GM12878 (cell line): ENCODE measurements at regions not wholly inside any gene's neighbourhood (a gene's known extent, or its start where the extent isn't known, plus 50 kb on each side); places are given as distances from the start of the nearest gene placed in this dataset.

Source experiments
- CBX5 ChIP-seq: sonication (generic); IDR thresholded peaks from 2 replicates; pipeline ENCODE4 v1.6.1; 2016; ENCODE audit warnings: low read depth, moderate library complexity, mild to moderate bottlenecking, inconsistent platforms
- CEBPB ChIP-seq, 2 experiments: fragments of 150-350 bp in 1 of 2; IDR thresholded peaks; 2 replicates each; pipeline ENCODE4 v1.6.1; 2012 to 2014; ENCODE audit warnings: low read depth in 2 of 2, low read length in 2 of 2, borderline replicate concordance in 1 of 2, inconsistent platforms in 1 of 2
- CHD2 ChIP-seq: IDR thresholded peaks from 2 replicates; pipeline ENCODE4 v1.6.1; 2011; ENCODE audit warnings: low read depth, low read length, improper control_type of control experiment, borderline replicate concordance
- CTCF ChIP-seq, 3 experiments: IDR thresholded peaks in 2 of 3; conservative IDR thresholded peaks in 1 of 3; 2 replicates each; pipeline ENCODE4 v1.5.1; 2011; ENCODE audit warnings: low read depth in 3 of 3, low read length in 3 of 3, mild to moderate bottlenecking in 3 of 3, control low read depth in 2 of 3, moderate library complexity in 2 of 3, inconsistent platforms in 1 of 3, mixed read lengths in 1 of 3; ENCODE audit not compliant: control insufficient read depth in 2 of 3, insufficient read depth in 1 of 3; ENCODE audit errors: extremely low read depth in 1 of 3
- FOXM1 ChIP-seq: IDR thresholded peaks from 2 replicates; pipeline ENCODE4 v1.6.1; 2012; ENCODE audit warnings: low read depth, mild to moderate bottlenecking, inconsistent platforms, low read length, moderate library complexity
- GABPA ChIP-seq: IDR thresholded peaks from 2 replicates; pipeline ENCODE4 v1.6.1; 2014; ENCODE audit warnings: antibody characterized with exemption, low read depth, mild to moderate bottlenecking, inconsistent platforms
- GATAD2B ChIP-seq: fragments of 450-650 bp; conservative IDR thresholded peaks from 2 replicates; pipeline ENCODE4 v1.6.1; 2017; ENCODE audit warnings: low read depth, mild to moderate bottlenecking, moderate library complexity
- HDAC2 ChIP-seq: fragments of 200-600 bp; sonication (generic); IDR thresholded peaks from 2 replicates; pipeline ENCODE4 v1.6.1; 2017
- NFYA ChIP-seq: IDR thresholded peaks from 2 replicates; pipeline ENCODE4 v1.6.1; 2011; ENCODE audit warnings: low read depth, mild to moderate bottlenecking, low read length, improper control_type of control experiment, borderline replicate concordance
- POLR2A ChIP-seq: IDR thresholded peaks from 2 replicates; pipeline ENCODE4 v1.6.1; 2011; ENCODE audit warnings: low read depth, mild to moderate bottlenecking, low read length
- RAD51 ChIP-seq: fragments of 450-650 bp; IDR thresholded peaks from 2 replicates; pipeline ENCODE4 v1.6.1; 2016; ENCODE audit warnings: moderate library complexity, mild to moderate bottlenecking, inconsistent platforms
- RB1 ChIP-seq: fragments of 450-650 bp; formaldehyde crosslinking; IDR thresholded peaks from 2 replicates; pipeline ENCODE4 v1.6.1; 2017; ENCODE audit warnings: mild to moderate bottlenecking, borderline replicate concordance
- ZNF24 ChIP-seq: fragments of 450-650 bp; IDR thresholded peaks from 2 replicates; pipeline ENCODE4 v1.6.1; 2017; ENCODE audit warnings: antibody characterized with exemption, mild to moderate bottlenecking
- TF ChIP-seq, protein P1 (sequence below): IDR thresholded peaks from 2 replicates; pipeline ENCODE4 v1.6.1; 2011; ENCODE audit warnings: borderline replicate concordance, low read depth, mild to moderate bottlenecking, moderate library complexity, mixed read lengths, low read length; ENCODE audit not compliant: insufficient read depth; ENCODE audit errors: extremely low read length

GRCh38 chr18:77366067-77366719 lies 116.5 kb downstream of the GALR1 start:
- TF ChIP-seq RAD51 (no peak), CTCF (IDR thresholded peaks at IDR 0.05 in 2 of 3, conservative IDR thresholded peaks at IDR 0.05 in 1 of 3; ENCODE audit: control insufficient read depth in 2 of 3, extremely low read depth in 1 of 3, insufficient read depth in 1 of 3, low read depth in 3 of 3, low read length in 3 of 3) (no peak), CBX5 (no peak), POLR2A (no peak), GATAD2B (no peak), CHD2 (no peak), RB1 (no peak), CEBPB (IDR thresholded peaks at IDR 0.05; ENCODE audit: borderline replicate concordance in 1 of 2, low read depth in 2 of 2, low read length in 2 of 2) (no peak), GABPA (no peak), NFYA (no peak), FOXM1 (no peak), ZNF24 (no peak), HDAC2 (no peak)
- TF ChIP-seq, protein P1, sequence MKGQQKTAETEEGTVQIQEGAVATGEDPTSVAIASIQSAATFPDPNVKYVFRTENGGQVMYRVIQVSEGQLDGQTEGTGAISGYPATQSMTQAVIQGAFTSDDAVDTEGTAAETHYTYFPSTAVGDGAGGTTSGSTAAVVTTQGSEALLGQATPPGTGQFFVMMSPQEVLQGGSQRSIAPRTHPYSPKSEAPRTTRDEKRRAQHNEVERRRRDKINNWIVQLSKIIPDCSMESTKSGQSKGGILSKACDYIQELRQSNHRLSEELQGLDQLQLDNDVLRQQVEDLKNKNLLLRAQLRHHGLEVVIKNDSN: no peak
